Ovary (tissue), 7 donors: ENCODE measurements at regions not wholly inside any gene's neighbourhood (a gene's known extent, or its start where the extent isn't known, plus 50 kb on each side); places are given as distances from the start of the nearest gene placed in this dataset.

ENCODE experiments used
- DNase-seq, 5 donors: peaks; one replicate each; pipeline ENCODE4 v3.0.0-alpha.2; 2019 to 2020
- H3K27ac ChIP-seq, 2 donors: fragments of 200-600 bp; one replicate each; pipeline versions ENCODE4 v1.5.1 to v1.8.0; 2019 to 2022
- H3K27me3 ChIP-seq: fragments of 200-600 bp; one replicate; pipeline ENCODE4 v1.8.0; 2022
- H3K36me3 ChIP-seq: fragments of 200-600 bp; sonication (generic); one replicate; pipeline ENCODE4 v1.5.1; 2019
- H3K4me1 ChIP-seq: one replicate; pipeline ENCODE4 v1.8.1; 2013; ENCODE audit warnings: mild to moderate bottlenecking, moderate library complexity; ENCODE audit not compliant: insufficient read depth
- H3K4me3 ChIP-seq: fragments of 200-600 bp; sonication (generic); one replicate; pipeline ENCODE4 v1.5.1; 2017
- H3K9me3 ChIP-seq, 2 donors: fragments of 200-600 bp in 1 of 2; sonication (generic) in 1 of 2; one replicate each; pipeline versions ENCODE4 v1.5.1 to v1.8.1; 2013 to 2019; ENCODE audit warnings: mild to moderate bottlenecking in 1 of 2, moderate library complexity in 1 of 2
- EP300 ChIP-seq: sonication (generic); formaldehyde crosslinking; IDR thresholded peaks from one replicate; pipeline ENCODE4 v1.6.1; 2017; ENCODE audit warnings: antibody characterized with exemption
- POLR2A ChIP-seq: fragments of 450-650 bp; IDR thresholded peaks from one replicate; pipeline ENCODE4 v1.6.1; 2017; ENCODE audit warnings: antibody characterized with exemption, mild to moderate bottlenecking, moderate library complexity
- WGBS, 3 donors: extraction: QIAGEN DNeasy Blood & Tissue Kit in 1 of 3; methylation state at CpG; one replicate each; pipeline versions ENCODE4 v1.1.5 to v1.1.7; 2013 to 2017; 5-methylcytosine and 5-hydroxymethylcytosine counted together
- intact Hi-C, 4 donors: fragments of 100-400 bp; cut with DNase I; formaldehyde crosslinking; loops; one replicate each; pipeline versions ENCODE4 v1.11.0 to v1.15.1; 2022 to 2023
- TF ChIP-seq, protein P1 (sequence below), 3 donors: fragments of 450-650 bp in 2 of 3; fragments of 200-600 bp in 1 of 3; IDR thresholded peaks; one replicate each; pipeline versions ENCODE4 v1.5.1 to v1.8.0; 2016 to 2022; ENCODE audit warnings: antibody characterized with exemption in 3 of 3, mild to moderate bottlenecking in 1 of 3
- donor health status: DM: no; HTN: no; CAD: no; lungs with moderate emphysema.
- donor health status: DM: no; HTN: no; CAD: no.
- donor health status: Bipolar disorder and iron deficiency.
- donor health status: DM: no; HTN: no; CAD: no.
- donor health status: DM: yes; HTN: yes; CAD: no.

DNA sequence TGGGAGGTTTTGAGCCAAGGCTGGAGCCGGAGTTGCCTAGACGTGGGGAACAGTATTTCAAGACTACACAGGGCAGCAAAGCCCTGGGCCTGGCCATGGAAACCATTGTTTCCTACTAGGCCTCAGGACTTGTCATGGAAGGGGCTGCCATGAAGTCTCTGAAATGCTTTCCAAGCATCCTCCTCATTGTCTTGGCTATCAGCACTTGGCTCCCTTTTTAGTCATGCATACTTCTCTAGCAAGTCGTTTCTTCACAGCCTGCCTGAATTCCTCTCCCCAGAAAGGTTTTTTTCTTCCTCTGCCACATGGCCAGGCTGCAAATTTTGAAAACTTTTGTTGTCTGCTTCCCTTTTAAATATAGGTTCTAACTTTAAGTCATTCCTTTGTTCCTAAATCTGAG, 406.6 kb upstream of the TMPRSS15 start:
- 65 to 74% (median 69%) methylated on average over 3 of the region's 3 CpGs for WGBS, 3 donors
- no peaks in the 10 kb centered on the region for H3K9me3 ChIP-seq
- no peaks in the 10 kb centered on the region for H3K36me3 ChIP-seq
- H3K27me3 ChIP-seq, result no peaks in the 10 kb centered on the region
- intact Hi-C loops, result no loop called here
- no peak overlapping the region for H3K27ac ChIP-seq
- no peak for TF ChIP-seq EP300
- TF ChIP-seq, protein P1, sequence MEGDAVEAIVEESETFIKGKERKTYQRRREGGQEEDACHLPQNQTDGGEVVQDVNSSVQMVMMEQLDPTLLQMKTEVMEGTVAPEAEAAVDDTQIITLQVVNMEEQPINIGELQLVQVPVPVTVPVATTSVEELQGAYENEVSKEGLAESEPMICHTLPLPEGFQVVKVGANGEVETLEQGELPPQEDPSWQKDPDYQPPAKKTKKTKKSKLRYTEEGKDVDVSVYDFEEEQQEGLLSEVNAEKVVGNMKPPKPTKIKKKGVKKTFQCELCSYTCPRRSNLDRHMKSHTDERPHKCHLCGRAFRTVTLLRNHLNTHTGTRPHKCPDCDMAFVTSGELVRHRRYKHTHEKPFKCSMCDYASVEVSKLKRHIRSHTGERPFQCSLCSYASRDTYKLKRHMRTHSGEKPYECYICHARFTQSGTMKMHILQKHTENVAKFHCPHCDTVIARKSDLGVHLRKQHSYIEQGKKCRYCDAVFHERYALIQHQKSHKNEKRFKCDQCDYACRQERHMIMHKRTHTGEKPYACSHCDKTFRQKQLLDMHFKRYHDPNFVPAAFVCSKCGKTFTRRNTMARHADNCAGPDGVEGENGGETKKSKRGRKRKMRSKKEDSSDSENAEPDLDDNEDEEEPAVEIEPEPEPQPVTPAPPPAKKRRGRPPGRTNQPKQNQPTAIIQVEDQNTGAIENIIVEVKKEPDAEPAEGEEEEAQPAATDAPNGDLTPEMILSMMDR (IDR thresholded peaks at IDR 0.05), result no peak
- no peak for TF ChIP-seq POLR2A
- H3K4me1 ChIP-seq, result no peaks in the 10 kb centered on the region
- DNase-seq, result no peak
- H3K4me3 ChIP-seq, result no peak overlapping the region

DNA sequence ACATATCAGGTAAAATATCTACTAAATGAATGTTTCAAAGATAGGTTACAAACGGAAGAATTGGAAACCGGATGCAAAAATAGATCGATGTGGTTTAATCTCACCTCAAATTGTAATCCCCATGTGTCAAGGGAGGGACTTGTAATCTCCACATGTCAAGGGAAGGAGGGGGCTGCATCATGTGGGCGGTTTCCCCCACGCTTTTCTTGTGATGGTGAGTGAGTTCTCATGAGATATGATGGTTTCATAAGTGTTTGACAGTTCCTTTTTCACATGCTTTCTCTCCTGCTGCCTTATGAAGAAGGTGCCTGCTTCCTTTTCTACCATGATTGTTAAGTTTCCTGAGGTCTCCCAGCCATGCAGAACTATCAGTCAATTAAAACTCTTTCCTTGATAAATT, 408.7 kb upstream of the TMPRSS15 start:
- Histone ChIP-seq H3K36me3 (no peaks in the 10 kb centered on the region), H3K4me3 (no peak overlapping the region), H3K27ac (no peak overlapping the region), H3K4me1 (no peaks in the 10 kb centered on the region), H3K27me3 (no peaks in the 10 kb centered on the region), H3K9me3 (no peaks in the 10 kb centered on the region)
- TF ChIP-seq, protein P1 (IDR thresholded peaks at IDR 0.05), result no peak
- no peak for TF ChIP-seq EP300
- WGBS, 3 donors, result 71 to 82% (median 75%) methylated on average over 5 of the region's 5 CpGs
- intact Hi-C loops, result no loop called here
- DNase-seq, result no peak

DNA sequence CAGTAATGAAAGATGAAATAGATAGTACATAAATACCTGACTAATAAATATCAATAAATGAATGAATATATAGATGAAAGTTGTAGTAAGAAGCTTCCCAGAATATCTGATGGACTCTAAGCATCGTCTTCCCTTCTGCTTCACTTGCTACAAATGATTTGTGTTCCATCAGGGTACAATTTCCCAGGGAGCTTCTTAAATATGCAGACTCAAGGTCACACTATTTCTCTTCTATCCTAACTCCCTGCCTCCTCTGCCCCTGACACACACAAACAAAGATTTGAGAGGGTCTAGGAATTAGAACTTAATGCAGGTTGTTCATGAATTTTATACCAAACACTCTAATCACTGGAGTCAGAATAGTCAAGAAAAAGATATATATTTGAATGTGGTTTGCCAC, 415.9 kb upstream of the TMPRSS15 start:
- TF ChIP-seq, protein P1 (IDR thresholded peaks at IDR 0.05), result no peak
- H3K27me3 ChIP-seq, result no peaks in the 10 kb centered on the region
- DNase-seq, result no peak
- no peaks in the 10 kb centered on the region for H3K4me1 ChIP-seq
- 33 to 34% (median 33%) methylated on average over 1 of the region's 1 CpG for WGBS, 3 donors
- H3K4me3 ChIP-seq, result no peak overlapping the region
- intact Hi-C loops, result no loop called here
- H3K27ac ChIP-seq, result no peak overlapping the region
- H3K9me3 ChIP-seq, result no peaks in the 10 kb centered on the region
- no peaks in the 10 kb centered on the region for H3K36me3 ChIP-seq

DNA sequence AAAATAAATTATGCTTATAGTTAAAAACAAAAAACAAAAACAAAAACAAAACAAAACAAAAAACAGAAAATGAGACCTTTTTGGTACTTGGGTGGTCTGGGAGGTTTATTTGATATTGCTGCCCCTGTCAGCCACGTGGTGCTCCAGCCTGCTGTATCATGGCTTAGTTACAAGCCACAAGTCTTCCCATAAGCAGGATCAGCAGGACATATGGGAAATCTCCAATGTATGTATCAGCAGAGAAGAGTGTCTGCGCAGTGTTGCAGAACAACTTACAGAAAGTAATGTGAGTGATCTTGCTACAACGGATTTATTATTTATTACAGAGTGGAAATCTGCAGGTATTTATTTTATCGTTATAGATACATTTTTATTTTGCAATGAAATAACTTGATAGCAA, 423.0 kb upstream of the TMPRSS15 start:
- no peak overlapping the region for H3K4me3 ChIP-seq
- no peak for DNase-seq
- TF ChIP-seq POLR2A (no peak), EP300 (no peak)
- TF ChIP-seq, protein P1 (IDR thresholded peaks at IDR 0.05), result no peak
- no peak overlapping the region for H3K27ac ChIP-seq
- 60 to 65% (median 64%) methylated on average over 4 of the region's 4 CpGs for WGBS, 3 donors
- no peaks in the 10 kb centered on the region for H3K9me3 ChIP-seq
- no peaks in the 10 kb centered on the region for H3K4me1 ChIP-seq
- H3K27me3 ChIP-seq, result no peaks in the 10 kb centered on the region
- intact Hi-C loops, result no loop called here
- H3K36me3 ChIP-seq, result no peaks in the 10 kb centered on the region
